ENCODE measurements at regions not wholly inside any gene's neighbourhood (a gene's known extent, or its start where the extent isn't known, plus 50 kb on each side); places are given as distances from the start of the nearest gene placed in this dataset.

- TF ChIP-seq POLR2AphosphoS5 (IDR thresholded peaks at IDR 0.05; ENCODE audit: borderline replicate concordance, low read depth, low read length) (no peak), EZH2 (IDR thresholded peaks at IDR 0.05) (no peak), FOXP2 (optimal IDR thresholded peaks at IDR 0.05; ENCODE audit: control extremely low read depth, extremely low read length, insufficient read depth) (no peak)
These were observed 95.8 kb downstream of the PSMG1 start for GRCh38 chr21:39087238-39088030.
